HEK293 (cell line): ENCODE measurements at regions not wholly inside any gene's neighbourhood (a gene's known extent, or its start where the extent isn't known, plus 50 kb on each side); places are given as distances from the start of the nearest gene placed in this dataset.

Experiments used
- MYNN ChIP-seq: fragments of 450-650 bp; formaldehyde crosslinking; IDR thresholded peaks from 2 replicates; pipeline ENCODE4 v1.5.1; 2016; ENCODE audit warnings: missing biosample characterization, missing genetic modification characterization, borderline replicate concordance
- ZNF398 ChIP-seq: fragments of 450-650 bp; formaldehyde crosslinking; IDR thresholded peaks from 2 replicates; pipeline ENCODE4 v1.5.1; 2017; ENCODE audit warnings: missing biosample characterization, missing genetic modification characterization
- ZNF449 ChIP-seq: fragments of 450-650 bp; formaldehyde crosslinking; IDR thresholded peaks from 2 replicates; pipeline ENCODE4 v1.5.1; 2017; ENCODE audit warnings: missing biosample characterization, mild to moderate bottlenecking, missing genetic modification characterization, moderate library complexity
- ZNF48 ChIP-seq: fragments of 450-650 bp; formaldehyde crosslinking; IDR thresholded peaks from 2 replicates; pipeline ENCODE4 v1.5.1; 2016; ENCODE audit warnings: missing biosample characterization, missing genetic modification characterization
- ZNF510 ChIP-seq: fragments of 450-650 bp; formaldehyde crosslinking; IDR thresholded peaks from 2 replicates; pipeline ENCODE4 v1.5.1; 2018; ENCODE audit warnings: mild to moderate bottlenecking, missing genetic modification characterization, missing biosample characterization; ENCODE audit not compliant: insufficient replicate concordance
- ZNF623 ChIP-seq: fragments of 450-650 bp; formaldehyde crosslinking; IDR thresholded peaks from 2 replicates; pipeline ENCODE4 v1.5.1; 2016; ENCODE audit warnings: missing biosample characterization, missing genetic modification characterization
- ZNF670 ChIP-seq: fragments of 450-650 bp; formaldehyde crosslinking; IDR thresholded peaks from 2 replicates; pipeline ENCODE4 v1.5.1; 2016; ENCODE audit warnings: missing biosample characterization, missing genetic modification characterization, low read depth
- TF ChIP-seq, protein P1 (sequence below): fragments of 450-650 bp; formaldehyde crosslinking; IDR thresholded peaks from 2 replicates; pipeline ENCODE4 v1.5.1; 2016; ENCODE audit warnings: missing biosample characterization, missing genetic modification characterization
- TF ChIP-seq, protein P2 (sequence below): fragments of 450-650 bp; formaldehyde crosslinking; IDR thresholded peaks from 2 replicates; pipeline ENCODE4 v1.5.1; 2016; ENCODE audit warnings: missing biosample characterization, missing genetic modification characterization

DNA sequence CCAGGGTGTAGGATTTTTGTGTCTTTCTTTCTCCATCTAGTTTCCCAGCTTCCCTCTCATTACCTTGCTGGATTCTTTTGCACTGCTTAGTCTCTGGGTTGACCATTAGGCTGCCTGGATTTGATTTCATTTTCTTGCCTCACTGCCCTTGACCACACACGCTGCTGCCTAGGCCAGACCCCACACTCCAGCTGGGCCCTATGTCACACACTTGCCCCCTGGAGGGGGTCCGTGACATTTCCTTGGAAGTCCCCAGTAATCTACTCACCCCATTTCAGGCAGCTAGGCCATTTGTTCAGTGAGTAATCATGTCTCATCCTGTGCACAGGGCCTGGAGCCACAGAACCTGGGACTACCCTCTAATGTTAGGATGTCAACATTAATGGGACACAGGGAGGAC lies 81.9 kb upstream of the SPON1 start:
- TF ChIP-seq, protein P1, sequence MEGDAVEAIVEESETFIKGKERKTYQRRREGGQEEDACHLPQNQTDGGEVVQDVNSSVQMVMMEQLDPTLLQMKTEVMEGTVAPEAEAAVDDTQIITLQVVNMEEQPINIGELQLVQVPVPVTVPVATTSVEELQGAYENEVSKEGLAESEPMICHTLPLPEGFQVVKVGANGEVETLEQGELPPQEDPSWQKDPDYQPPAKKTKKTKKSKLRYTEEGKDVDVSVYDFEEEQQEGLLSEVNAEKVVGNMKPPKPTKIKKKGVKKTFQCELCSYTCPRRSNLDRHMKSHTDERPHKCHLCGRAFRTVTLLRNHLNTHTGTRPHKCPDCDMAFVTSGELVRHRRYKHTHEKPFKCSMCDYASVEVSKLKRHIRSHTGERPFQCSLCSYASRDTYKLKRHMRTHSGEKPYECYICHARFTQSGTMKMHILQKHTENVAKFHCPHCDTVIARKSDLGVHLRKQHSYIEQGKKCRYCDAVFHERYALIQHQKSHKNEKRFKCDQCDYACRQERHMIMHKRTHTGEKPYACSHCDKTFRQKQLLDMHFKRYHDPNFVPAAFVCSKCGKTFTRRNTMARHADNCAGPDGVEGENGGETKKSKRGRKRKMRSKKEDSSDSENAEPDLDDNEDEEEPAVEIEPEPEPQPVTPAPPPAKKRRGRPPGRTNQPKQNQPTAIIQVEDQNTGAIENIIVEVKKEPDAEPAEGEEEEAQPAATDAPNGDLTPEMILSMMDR (tag by site-specific recombination): no peak
- TF ChIP-seq ZNF510 (tag by site-specific recombination) (no peak), MYNN (tag by site-specific recombination) (no peak), ZNF398 (no peak), ZNF48 (tag by site-specific recombination) (no peak), ZNF623 (tag by site-specific recombination) (no peak), ZNF670 (no peak), ZNF449 (tag by site-specific recombination) (no peak)
- TF ChIP-seq, protein P2, sequence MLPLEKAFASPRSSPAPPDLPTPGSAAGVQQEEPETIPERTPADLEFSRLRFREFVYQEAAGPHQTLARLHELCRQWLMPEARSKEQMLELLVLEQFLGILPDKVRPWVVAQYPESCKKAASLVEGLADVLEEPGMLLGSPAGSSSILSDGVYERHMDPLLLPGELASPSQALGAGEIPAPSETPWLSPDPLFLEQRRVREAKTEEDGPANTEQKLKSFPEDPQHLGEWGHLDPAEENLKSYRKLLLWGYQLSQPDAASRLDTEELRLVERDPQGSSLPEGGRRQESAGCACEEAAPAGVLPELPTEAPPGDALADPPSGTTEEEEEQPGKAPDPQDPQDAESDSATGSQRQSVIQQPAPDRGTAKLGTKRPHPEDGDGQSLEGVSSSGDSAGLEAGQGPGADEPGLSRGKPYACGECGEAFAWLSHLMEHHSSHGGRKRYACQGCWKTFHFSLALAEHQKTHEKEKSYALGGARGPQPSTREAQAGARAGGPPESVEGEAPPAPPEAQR: no peak
